HepG2 (cell line): ENCODE measurements at regions not wholly inside any gene's neighbourhood (a gene's known extent, or its start where the extent isn't known, plus 50 kb on each side); places are given as distances from the start of the nearest gene placed in this dataset.

Experiments used
- ATAC-seq: fragments of 200-7000 bp; cut with Tn5 transposase; 3 replicates; pipeline ENCODE4 v1.9.1; 2020; ENCODE audit warnings: mild to moderate bottlenecking, moderate library complexity
- BruUV-seq: library from RNA; stranded (reverse); fragments of 400-500 nt; replicated peaks from 2 replicates; lab custom pipeline; 2021; lab: Mats Ljungman, UMichigan
- CTCF ChIA-PET: fragments of 300-600 bp; formaldehyde crosslinking; extraction: SDS; loops from one replicate; lab custom pipeline; 2021; ENCODE audit warnings: low total read pairs, inconsistent platforms, low intra/inter-chr PET ratio; lab: Yijun Ruan, JAX
- POLR2A ChIA-PET: fragments of 350-600 bp; sonication (Branson Sonifier 250); formaldehyde crosslinking; loops from one replicate; lab custom pipeline; 2020; ENCODE audit warnings: antibody characterized with exemption, inconsistent platforms; lab: Yijun Ruan, JAX
- DNase-seq: peaks from one replicate; pipeline ENCODE4 v3.0.0-alpha.2; 2015; ENCODE audit warnings: low spot score
- FAIRE-seq: peaks from 3 replicates; lab custom pipeline; 2011; peaks lifted over from hg19 to GRCh38; lab: Jason Lieb, UNC
- H2AFZ ChIP-seq: one replicate; pipeline ENCODE4 v1.6.1; 2011; ENCODE audit warnings: low read length, inconsistent platforms
- H3K27ac ChIP-seq: fragments of 300-600 bp; 3 replicates; pipeline ENCODE4 v1.8.0; 2011; ENCODE audit warnings: mixed run types, mild to moderate bottlenecking, mixed read lengths, low read length, inconsistent platforms; ENCODE audit not compliant: insufficient read depth; ENCODE audit errors: extremely low read length
- H3K27me3 ChIP-seq, 2 experiments: fragments of 200-600 bp in 1 of 2; 2 replicates in 1 of 2; 3 replicates in 1 of 2; pipeline versions ENCODE4 v1.6.0 to v1.8.0; 2011; ENCODE audit warnings: low read length in 2 of 2, mild to moderate bottlenecking in 2 of 2, moderate library complexity in 2 of 2, inconsistent platforms in 1 of 2; ENCODE audit not compliant: insufficient read depth in 2 of 2, control insufficient read depth in 1 of 2
- H3K36me3 ChIP-seq, 2 experiments: fragments of 200-600 bp in 1 of 2; replicated peaks in 1 of 2; 2 replicates in 1 of 2; 3 replicates in 1 of 2; pipeline versions ENCODE4 v1.5.1 to v1.8.0; 2011; ENCODE audit warnings: low read length in 2 of 2, inconsistent platforms in 1 of 2; ENCODE audit not compliant: insufficient read depth in 2 of 2, control insufficient read depth in 1 of 2
- H3K4me1 ChIP-seq: 2 replicates; pipeline ENCODE4 v1.5.1; 2012; ENCODE audit warnings: low read length, inconsistent platforms; ENCODE audit not compliant: insufficient read depth
- H3K4me2 ChIP-seq: 2 replicates; pipeline ENCODE4 v1.6.0; 2011; ENCODE audit warnings: low read depth, low read length, inconsistent platforms
- H3K4me3 ChIP-seq, 3 experiments: fragments of 200-600 bp in 1 of 3; sonication (generic), shearing (Covaris generic) in 1 of 3; replicated peaks in 1 of 3; 2 replicates each; pipeline ENCODE4 v1.5.1; 2011 to 2016; ENCODE audit warnings: low read length in 3 of 3, inconsistent platforms in 2 of 3, low read depth in 2 of 3, mild to moderate bottlenecking in 2 of 3, control low read depth in 1 of 3, mixed read lengths in 1 of 3; ENCODE audit not compliant: insufficient read depth in 1 of 3
- H3K79me2 ChIP-seq: one replicate; pipeline ENCODE4 v1.6.1; 2011; ENCODE audit warnings: low read length, inconsistent platforms; ENCODE audit not compliant: insufficient read depth
- H3K9ac ChIP-seq: 2 replicates; pipeline ENCODE4 v1.6.0; 2011; ENCODE audit warnings: mild to moderate bottlenecking, low read depth, low read length, inconsistent platforms; ENCODE audit not compliant: insufficient read depth
- H3K9me3 ChIP-seq: 2 replicates; pipeline ENCODE4 v1.5.1; 2012; ENCODE audit warnings: mild to moderate bottlenecking, low read length
- H4K20me1 ChIP-seq: 2 replicates; pipeline ENCODE4 v1.6.0; 2011; ENCODE audit warnings: inconsistent platforms, mild to moderate bottlenecking, low read length, moderate library complexity; ENCODE audit not compliant: insufficient read depth
- HNF4A ChIP-seq: sonication (generic); formaldehyde crosslinking; IDR thresholded peaks from 2 replicates; pipeline ENCODE4 v1.4.0; 2020; ENCODE audit warnings: missing genetic modification reagents
- KMT2A ChIP-seq: sonication (generic); formaldehyde crosslinking; IDR thresholded peaks from 2 replicates; pipeline ENCODE4 v1.4.0; 2020; ENCODE audit warnings: missing genetic modification reagents
- MTA3 ChIP-seq: sonication (generic); formaldehyde crosslinking; IDR thresholded peaks from 2 replicates; pipeline ENCODE4 v1.4.0; 2020; ENCODE audit warnings: missing genetic modification reagents
- PCBP1 ChIP-seq: fragments of 200-400 bp; formaldehyde crosslinking; IDR thresholded peaks from 2 replicates; pipeline ENCODE4 v1.6.1; 2017; ENCODE audit warnings: mild to moderate bottlenecking, low read depth, low read length, borderline replicate concordance
- PHF8 ChIP-seq: sonication (generic); formaldehyde crosslinking; IDR thresholded peaks from 2 replicates; pipeline ENCODE4 v1.5.0; 2020; ENCODE audit warnings: missing genetic modification reagents
- TOE1 ChIP-seq: sonication (generic); formaldehyde crosslinking; IDR thresholded peaks from 2 replicates; pipeline ENCODE4 v1.4.0; 2020; ENCODE audit warnings: mild to moderate bottlenecking, missing genetic modification reagents
- ZNF234 ChIP-seq: sonication (generic); formaldehyde crosslinking; conservative IDR thresholded peaks from 2 replicates; pipeline ENCODE4 v1.5.1; 2020; ENCODE audit warnings: mild to moderate bottlenecking, missing genetic modification reagents
- ZNF512B ChIP-seq: sonication (generic); formaldehyde crosslinking; IDR thresholded peaks from 2 replicates; pipeline ENCODE4 v1.5.1; 2020; ENCODE audit warnings: missing genetic modification reagents, mild to moderate bottlenecking, borderline replicate concordance
- ZNF660 ChIP-seq: sonication (generic); formaldehyde crosslinking; IDR thresholded peaks from 2 replicates; pipeline ENCODE4 v1.5.1; 2020; ENCODE audit warnings: mild to moderate bottlenecking, low read depth, missing genetic modification reagents, borderline replicate concordance
- ZNF691 ChIP-seq: sonication (generic); formaldehyde crosslinking; IDR thresholded peaks from 2 replicates; pipeline ENCODE4 v1.4.0; 2020; ENCODE audit warnings: missing genetic modification reagents, low read depth, mild to moderate bottlenecking, borderline replicate concordance
- ZNF704 ChIP-seq: sonication (generic); formaldehyde crosslinking; IDR thresholded peaks from 2 replicates; pipeline ENCODE4 v1.8.1; 2023; ENCODE audit warnings: mild to moderate bottlenecking, inconsistent platforms, moderate library complexity, missing genetic modification reagents, borderline replicate concordance
- ZNF792 ChIP-seq: IDR thresholded peaks from 2 replicates; pipeline ENCODE4 v1.6.1; 2016
- WGBS: methylation state at CpG from one replicate; pipeline ENCODE4 v1.1.6; 2017; ENCODE audit warnings: low lambda C conversion rate; 5-methylcytosine and 5-hydroxymethylcytosine counted together
- in situ Hi-C: cut with HindIII; loops from 2 replicates; pipeline ENCODE4 v1.10.0; 2017; ENCODE audit warnings: low pct_unique_long_range_greater_than_20kb; ENCODE audit not compliant: extremely low pct_ligation_motif_present
- intact Hi-C: fragments of 100-400 bp; cut with micrococcal nuclease; formaldehyde crosslinking; loops from one replicate; pipeline ENCODE4 v1.10.0; 2022; ENCODE audit not compliant: unreplicated experiment

GRCh38 chr6:5909721-5910120 is 97.0 kb downstream of the NRN1 start:
- Histone ChIP-seq H3K36me3 (no peaks in the 10 kb centered on the region), H3K4me2 (no peak overlapping the region), H3K79me2 (no peaks in the 10 kb centered on the region), H2AFZ (no peak overlapping the region), H3K4me3 (no peak overlapping the region), H3K9ac (no peak overlapping the region), H3K27me3 (no peaks in the 10 kb centered on the region), H3K27ac (no peak overlapping the region), H3K9me3 (no peaks in the 10 kb centered on the region), H4K20me1 (no peaks in the 10 kb centered on the region), H3K4me1 (no peaks in the 10 kb centered on the region)
- in situ Hi-C loops, result no loop called here
- intact Hi-C loops, result no loop called here
- WGBS, result 34% methylated on average over 5 of the region's 5 CpGs
- ChIA-PET POLR2A (no interaction called here), CTCF (no interaction called here)
- no TSS peak for BruUV-seq
- no peak for DNase-seq
- FAIRE-seq, result no peak
- no peak for ATAC-seq
- TF ChIP-seq ZNF704 (CRISPR knock-in tag), result no peak
- no peak for TF ChIP-seq ZNF234 (CRISPR knock-in tag)
- TF ChIP-seq HNF4A, result no peak
- no peak for TF ChIP-seq MTA3 (CRISPR knock-in tag)
- TF ChIP-seq TOE1, result no peak
- TF ChIP-seq ZNF512B (CRISPR knock-in tag), result no peak
- TF ChIP-seq PHF8 (CRISPR knock-in tag), result no peak
- TF ChIP-seq ZNF660 (CRISPR knock-in tag), result no peak
- no peak for TF ChIP-seq PCBP1
- TF ChIP-seq ZNF691 (CRISPR knock-in tag), result no peak
- no peak for TF ChIP-seq KMT2A
- TF ChIP-seq ZNF792 (CRISPR knock-in tag), result no peak
